Suprapubic skin (tissue), 4 donors: ENCODE measurements at regions not wholly inside any gene's neighbourhood (a gene's known extent, or its start where the extent isn't known, plus 50 kb on each side); places are given as distances from the start of the nearest gene placed in this dataset.

Source experiments
- POLR2A ChIP-seq, 2 donors: fragments of 450-650 bp; IDR thresholded peaks; one replicate each; pipeline ENCODE4 v1.6.1; 2017; ENCODE audit warnings: antibody characterized with exemption in 2 of 2, mild to moderate bottlenecking in 2 of 2, moderate library complexity in 2 of 2
- POLR2AphosphoS5 ChIP-seq, 3 donors: sonication (generic); formaldehyde crosslinking; IDR thresholded peaks; one replicate each; pipeline ENCODE4 v1.6.1; 2017; ENCODE audit warnings: antibody characterized with exemption in 3 of 3
- TF ChIP-seq, protein P1 (sequence below), 2 donors: fragments of 200-600 bp in 1 of 2; fragments of 450-650 bp in 1 of 2; sonication (generic) in 1 of 2; IDR thresholded peaks; one replicate each; pipeline ENCODE4 v1.5.1; 2016 to 2019; ENCODE audit warnings: antibody characterized with exemption in 2 of 2, mild to moderate bottlenecking in 1 of 2, moderate library complexity in 1 of 2

DNA sequence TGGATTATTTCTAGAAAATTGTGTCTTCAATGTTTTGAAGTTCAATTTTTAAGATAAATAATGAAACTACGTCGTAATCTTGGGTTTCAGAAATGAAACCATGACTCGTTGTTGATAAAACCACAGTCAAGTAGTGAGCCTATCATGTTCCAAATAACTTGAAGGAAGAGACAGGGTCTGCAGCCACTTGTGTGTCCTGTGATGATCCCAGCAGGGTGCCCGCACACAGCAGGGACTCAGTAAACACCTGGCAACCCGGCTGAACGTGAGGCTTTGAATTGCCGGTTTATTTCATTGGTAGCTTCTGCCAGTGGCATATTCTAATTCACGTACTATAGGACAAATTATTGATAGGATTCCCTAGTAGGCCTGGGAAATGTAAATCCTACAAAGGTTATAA lies 679.6 kb downstream of the IRX1 start:
- TF ChIP-seq, protein P1, sequence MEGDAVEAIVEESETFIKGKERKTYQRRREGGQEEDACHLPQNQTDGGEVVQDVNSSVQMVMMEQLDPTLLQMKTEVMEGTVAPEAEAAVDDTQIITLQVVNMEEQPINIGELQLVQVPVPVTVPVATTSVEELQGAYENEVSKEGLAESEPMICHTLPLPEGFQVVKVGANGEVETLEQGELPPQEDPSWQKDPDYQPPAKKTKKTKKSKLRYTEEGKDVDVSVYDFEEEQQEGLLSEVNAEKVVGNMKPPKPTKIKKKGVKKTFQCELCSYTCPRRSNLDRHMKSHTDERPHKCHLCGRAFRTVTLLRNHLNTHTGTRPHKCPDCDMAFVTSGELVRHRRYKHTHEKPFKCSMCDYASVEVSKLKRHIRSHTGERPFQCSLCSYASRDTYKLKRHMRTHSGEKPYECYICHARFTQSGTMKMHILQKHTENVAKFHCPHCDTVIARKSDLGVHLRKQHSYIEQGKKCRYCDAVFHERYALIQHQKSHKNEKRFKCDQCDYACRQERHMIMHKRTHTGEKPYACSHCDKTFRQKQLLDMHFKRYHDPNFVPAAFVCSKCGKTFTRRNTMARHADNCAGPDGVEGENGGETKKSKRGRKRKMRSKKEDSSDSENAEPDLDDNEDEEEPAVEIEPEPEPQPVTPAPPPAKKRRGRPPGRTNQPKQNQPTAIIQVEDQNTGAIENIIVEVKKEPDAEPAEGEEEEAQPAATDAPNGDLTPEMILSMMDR (IDR thresholded peaks at IDR 0.05), result no peak
- TF ChIP-seq POLR2AphosphoS5 (IDR thresholded peaks at IDR 0.05) (no peak), POLR2A (IDR thresholded peaks at IDR 0.05) (no peak)
